ENCODE measurements at regions not wholly inside any gene's neighbourhood (a gene's known extent, or its start where the extent isn't known, plus 50 kb on each side); places are given as distances from the start of the nearest gene placed in this dataset.

DNA sequence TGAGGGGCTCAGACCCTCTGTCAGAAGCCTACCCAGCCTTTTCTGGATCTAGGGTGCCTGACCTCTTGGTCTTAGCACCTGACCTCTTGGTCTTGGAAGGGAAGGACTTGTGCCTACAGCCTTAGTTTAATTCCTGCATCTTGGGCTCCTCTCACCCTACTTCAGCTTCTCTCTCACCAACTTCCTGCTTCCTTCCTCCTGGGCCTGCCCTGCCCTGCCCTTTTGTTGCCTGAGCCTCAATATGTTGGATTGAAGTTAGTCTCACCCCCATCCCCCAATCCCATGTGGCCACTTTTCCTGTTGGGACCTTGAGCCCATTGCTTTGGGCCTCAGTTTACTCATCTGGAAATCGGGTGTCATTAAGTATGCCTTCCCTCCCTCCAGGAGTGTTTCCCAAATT is 206.2 kb upstream of the SKOR2 start:
- H3K9me1 ChIP-seq (ENCODE audit: control insufficient read depth, insufficient read depth, low read length): no peaks in the 10 kb centered on the region
- no TSS peak for BruUV-seq (replicated peaks)
- no peaks in the 10 kb centered on the region for H3K4me1 ChIP-seq (replicated peaks in 1 of 2; ENCODE audit: control insufficient read depth in 2 of 2, insufficient read depth in 2 of 2, low read length in 2 of 2)
- H4K20me1 ChIP-seq (replicated peaks; ENCODE audit: control insufficient read depth, insufficient read depth, low read length): no peaks in the 10 kb centered on the region
- H3K79me2 ChIP-seq (ENCODE audit: control insufficient read depth, insufficient read depth, low read length): no peaks in the 10 kb centered on the region
- in situ Hi-C loops (cut with MboI) (no loop called here), intact Hi-C loops (cut with micrococcal nuclease) (no loop called here)
- TF ChIP-seq, protein P1, sequence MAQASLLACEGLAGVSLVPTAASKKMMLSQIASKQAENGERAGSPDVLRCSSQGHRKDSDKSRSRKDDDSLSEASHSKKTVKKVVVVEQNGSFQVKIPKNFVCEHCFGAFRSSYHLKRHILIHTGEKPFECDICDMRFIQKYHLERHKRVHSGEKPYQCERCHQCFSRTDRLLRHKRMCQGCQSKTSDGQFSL (CRISPR knock-in tag; IDR thresholded peaks at IDR 0.05): no peak
- TF ChIP-seq, protein P1 (tag; IDR thresholded peaks at IDR 0.05): no peak
- TF ChIP-seq, protein P2, sequence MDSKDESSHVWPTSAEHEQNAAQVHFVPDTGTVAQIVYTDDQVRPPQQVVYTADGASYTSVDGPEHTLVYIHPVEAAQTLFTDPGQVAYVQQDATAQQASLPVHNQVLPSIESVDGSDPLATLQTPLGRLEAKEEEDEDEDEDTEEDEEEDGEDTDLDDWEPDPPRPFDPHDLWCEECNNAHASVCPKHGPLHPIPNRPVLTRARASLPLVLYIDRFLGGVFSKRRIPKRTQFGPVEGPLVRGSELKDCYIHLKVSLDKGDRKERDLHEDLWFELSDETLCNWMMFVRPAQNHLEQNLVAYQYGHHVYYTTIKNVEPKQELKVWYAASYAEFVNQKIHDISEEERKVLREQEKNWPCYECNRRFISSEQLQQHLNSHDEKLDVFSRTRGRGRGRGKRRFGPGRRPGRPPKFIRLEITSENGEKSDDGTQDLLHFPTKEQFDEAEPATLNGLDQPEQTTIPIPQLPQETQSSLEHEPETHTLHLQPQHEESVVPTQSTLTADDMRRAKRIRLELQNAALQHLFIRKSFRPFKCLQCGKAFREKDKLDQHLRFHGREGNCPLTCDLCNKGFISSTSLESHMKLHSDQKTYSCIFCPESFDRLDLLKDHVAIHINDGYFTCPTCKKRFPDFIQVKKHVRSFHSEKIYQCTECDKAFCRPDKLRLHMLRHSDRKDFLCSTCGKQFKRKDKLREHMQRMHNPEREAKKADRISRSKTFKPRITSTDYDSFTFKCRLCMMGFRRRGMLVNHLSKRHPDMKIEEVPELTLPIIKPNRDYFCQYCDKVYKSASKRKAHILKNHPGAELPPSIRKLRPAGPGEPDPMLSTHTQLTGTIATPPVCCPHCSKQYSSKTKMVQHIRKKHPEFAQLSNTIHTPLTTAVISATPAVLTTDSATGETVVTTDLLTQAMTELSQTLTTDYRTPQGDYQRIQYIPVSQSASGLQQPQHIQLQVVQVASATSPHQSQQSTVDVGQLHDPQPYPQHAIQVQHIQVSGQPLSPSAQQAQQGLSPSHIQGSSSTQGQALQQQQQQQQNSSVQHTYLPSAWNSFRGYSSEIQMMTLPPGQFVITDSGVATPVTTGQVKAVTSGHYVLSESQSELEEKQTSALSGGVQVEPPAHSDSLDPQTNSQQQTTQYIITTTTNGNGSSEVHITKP (IDR thresholded peaks at IDR 0.05; ENCODE audit: partially characterized antibody): no peak
- TF ChIP-seq PYGO2 (tag; IDR thresholded peaks at IDR 0.05) (no peak), NR3C1 (CRISPR knock-in tag; IDR thresholded peaks at IDR 0.05) (no peak), NUFIP1 (IDR thresholded peaks at IDR 0.05; ENCODE audit: partially characterized antibody) (no peak), ZNF586 (CRISPR knock-in tag; conservative IDR thresholded peaks at IDR 0.05) (no peak), NFATC3 (IDR thresholded peaks at IDR 0.05) (no peak), ILF3 (IDR thresholded peaks at IDR 0.05; ENCODE audit: borderline replicate concordance) (no peak), ZNF3 (CRISPR knock-in tag; IDR thresholded peaks at IDR 0.05) (no peak), POLR2H (tag; IDR thresholded peaks at IDR 0.05; ENCODE audit: low read depth) (no peak), FOXA1 (IDR thresholded peaks at IDR 0.05; ENCODE audit: borderline replicate concordance) (no peak), RBM34 (IDR thresholded peaks at IDR 0.05; ENCODE audit: borderline replicate concordance, insufficient read depth, low read length) (no peak), CTBP1 (IDR thresholded peaks at IDR 0.05; ENCODE audit: borderline replicate concordance) (no peak), ZNF124 (CRISPR knock-in tag; IDR thresholded peaks at IDR 0.05) (no peak), ZC3H11A (IDR thresholded peaks at IDR 0.05; ENCODE audit: low read depth, low read length) (no peak), ZNF707 (CRISPR knock-in tag; conservative IDR thresholded peaks at IDR 0.05) (no peak), RFX5 (IDR thresholded peaks at IDR 0.05; ENCODE audit: low read depth, low read length) (no peak)
- TF ChIP-seq, protein P3, sequence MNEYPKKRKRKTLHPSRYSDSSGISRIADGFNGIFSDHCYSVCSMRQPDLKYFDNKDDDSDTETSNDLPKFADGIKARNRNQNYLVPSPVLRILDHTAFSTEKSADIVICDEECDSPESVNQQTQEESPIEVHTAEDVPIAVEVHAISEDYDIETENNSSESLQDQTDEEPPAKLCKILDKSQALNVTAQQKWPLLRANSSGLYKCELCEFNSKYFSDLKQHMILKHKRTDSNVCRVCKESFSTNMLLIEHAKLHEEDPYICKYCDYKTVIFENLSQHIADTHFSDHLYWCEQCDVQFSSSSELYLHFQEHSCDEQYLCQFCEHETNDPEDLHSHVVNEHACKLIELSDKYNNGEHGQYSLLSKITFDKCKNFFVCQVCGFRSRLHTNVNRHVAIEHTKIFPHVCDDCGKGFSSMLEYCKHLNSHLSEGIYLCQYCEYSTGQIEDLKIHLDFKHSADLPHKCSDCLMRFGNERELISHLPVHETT (CRISPR knock-in tag; conservative IDR thresholded peaks at IDR 0.05 in 1 of 2, IDR thresholded peaks at IDR 0.05 in 1 of 2): no peak
- FAIRE-seq: no peak
- no peak overlapping the region for H3K27ac ChIP-seq (ENCODE audit: extremely low read depth, low read depth, low read length)
- H3K4me2 ChIP-seq (ENCODE audit: insufficient read depth, low read length): no peak overlapping the region
- WGBS (ENCODE audit: insufficient coverage, low coverage, missing lambda C conversion rate): no CpG with 5 or more reads among the region's 1 CpG
- H3K27me3 ChIP-seq (ENCODE audit: control insufficient read depth in 2 of 2, insufficient read depth in 2 of 2, low read length in 2 of 2): no peaks in the 10 kb centered on the region; a peak in 1 of 5 replicates
- no peaks in the 10 kb centered on the region for H3K36me3 ChIP-seq (ENCODE audit: control insufficient read depth, insufficient read depth, low read length)
- no peak for ATAC-seq
- no peak overlapping the region for H3K4me3 ChIP-seq
- ChIA-PET POLR2A (no interaction called here), CTCF (ENCODE audit: low intra/inter-chr PET ratio) (no interaction called here)
- no peaks in the 10 kb centered on the region for H3K9me3 ChIP-seq (replicated peaks; ENCODE audit: control insufficient read depth, insufficient read depth, low read depth, low read length)
- DNase-seq (ENCODE audit: extremely low read depth in 1 of 4, low spot score in 3 of 4): no peak
- H3K9ac ChIP-seq (ENCODE audit: insufficient read depth in 1 of 2, low read depth in 2 of 2, low read length in 2 of 2): no peak overlapping the region
- H2AFZ ChIP-seq (ENCODE audit: low read depth, low read length): no peak overlapping the region

All from K562 (cell line).